ENCODE measurements at regions not wholly inside any gene's neighbourhood (a gene's known extent, or its start where the extent isn't known, plus 50 kb on each side); places are given as distances from the start of the nearest gene placed in this dataset.

- H3K36me3 ChIP-seq, result no peaks in the 10 kb centered on the region
- no peaks in the 10 kb centered on the region for H3K27me3 ChIP-seq
- H3K4me1 ChIP-seq (ENCODE audit: low read depth), result peaks cover 4% of the 10 kb centered on the region
- TF ChIP-seq, protein P1, sequence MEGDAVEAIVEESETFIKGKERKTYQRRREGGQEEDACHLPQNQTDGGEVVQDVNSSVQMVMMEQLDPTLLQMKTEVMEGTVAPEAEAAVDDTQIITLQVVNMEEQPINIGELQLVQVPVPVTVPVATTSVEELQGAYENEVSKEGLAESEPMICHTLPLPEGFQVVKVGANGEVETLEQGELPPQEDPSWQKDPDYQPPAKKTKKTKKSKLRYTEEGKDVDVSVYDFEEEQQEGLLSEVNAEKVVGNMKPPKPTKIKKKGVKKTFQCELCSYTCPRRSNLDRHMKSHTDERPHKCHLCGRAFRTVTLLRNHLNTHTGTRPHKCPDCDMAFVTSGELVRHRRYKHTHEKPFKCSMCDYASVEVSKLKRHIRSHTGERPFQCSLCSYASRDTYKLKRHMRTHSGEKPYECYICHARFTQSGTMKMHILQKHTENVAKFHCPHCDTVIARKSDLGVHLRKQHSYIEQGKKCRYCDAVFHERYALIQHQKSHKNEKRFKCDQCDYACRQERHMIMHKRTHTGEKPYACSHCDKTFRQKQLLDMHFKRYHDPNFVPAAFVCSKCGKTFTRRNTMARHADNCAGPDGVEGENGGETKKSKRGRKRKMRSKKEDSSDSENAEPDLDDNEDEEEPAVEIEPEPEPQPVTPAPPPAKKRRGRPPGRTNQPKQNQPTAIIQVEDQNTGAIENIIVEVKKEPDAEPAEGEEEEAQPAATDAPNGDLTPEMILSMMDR (IDR thresholded peaks at IDR 0.05; ENCODE audit: low read depth, low read length), result no peak
- H3K4me3 ChIP-seq, result no peak overlapping the region
- H3K27ac ChIP-seq, result no peak overlapping the region
- no peaks in the 10 kb centered on the region for H3K9me3 ChIP-seq (ENCODE audit: low read depth)
- DNase-seq (ENCODE audit: low read depth in 1 of 2, low spot score in 1 of 2), result peak in 1 of 2 donors; percentile 20
Measured at GRCh38 chr11:42319921-42320320, 860.5 kb upstream of the LRRC4C start.

DNA sequence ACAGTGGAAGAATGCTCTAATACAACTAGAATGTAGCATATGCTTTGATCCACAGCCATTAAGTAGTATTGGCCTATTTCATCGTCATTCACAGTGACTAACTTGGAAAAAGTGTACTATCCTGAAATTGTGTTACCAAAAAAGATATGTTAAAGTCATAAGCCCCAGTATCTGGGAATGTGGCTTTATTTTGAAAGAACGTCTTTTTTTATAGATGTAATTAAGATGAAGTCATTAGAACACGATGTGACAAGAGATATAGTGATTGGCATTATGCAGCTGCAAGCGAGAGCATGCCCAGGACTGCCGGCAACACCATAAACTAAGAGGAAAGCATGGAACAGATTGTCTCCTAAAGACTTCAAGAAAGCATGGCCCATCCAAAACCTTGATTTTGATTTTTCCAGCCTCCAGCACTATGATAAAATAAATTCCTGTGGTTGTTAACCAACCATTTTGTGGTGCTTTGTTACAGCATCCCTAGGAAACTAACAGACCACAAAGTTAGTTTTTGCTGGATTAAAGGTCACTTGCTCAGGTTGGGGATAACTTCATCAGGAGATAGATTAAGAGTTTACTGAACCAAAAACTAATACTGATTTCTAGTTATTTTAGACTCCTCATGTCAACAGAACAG lies 870.6 kb upstream of the LRRC4C start:
- H3K36me3 ChIP-seq, result no peaks in the 10 kb centered on the region
- no peaks in the 10 kb centered on the region for H3K4me1 ChIP-seq (ENCODE audit: low read depth)
- no peaks in the 10 kb centered on the region for H3K9me3 ChIP-seq (ENCODE audit: low read depth)
- H3K4me3 ChIP-seq, result no peak overlapping the region
- H3K27me3 ChIP-seq, result no peaks in the 10 kb centered on the region
- TF ChIP-seq, protein P1 (IDR thresholded peaks at IDR 0.05; ENCODE audit: low read depth, low read length), result no peak
- H3K27ac ChIP-seq, result no peak overlapping the region
- DNase-seq (ENCODE audit: low read depth in 1 of 2, low spot score in 1 of 2), result peak in 1 of 2 donors; percentile 77

GRCh38 chr11:42337786-42338455 lies 878.5 kb upstream of the LRRC4C start:
- H3K4me3 ChIP-seq, result no peak overlapping the region
- no peaks in the 10 kb centered on the region for H3K27me3 ChIP-seq
- H3K9me3 ChIP-seq (ENCODE audit: low read depth), result no peaks in the 10 kb centered on the region
- H3K4me1 ChIP-seq (ENCODE audit: low read depth), result no peaks in the 10 kb centered on the region
- DNase-seq (ENCODE audit: low read depth in 1 of 2, low spot score in 1 of 2), result no peak
- no peaks in the 10 kb centered on the region for H3K36me3 ChIP-seq
- H3K27ac ChIP-seq, result no peak overlapping the region
- TF ChIP-seq, protein P1 (IDR thresholded peaks at IDR 0.05; ENCODE audit: low read depth, low read length), result no peak

DNA sequence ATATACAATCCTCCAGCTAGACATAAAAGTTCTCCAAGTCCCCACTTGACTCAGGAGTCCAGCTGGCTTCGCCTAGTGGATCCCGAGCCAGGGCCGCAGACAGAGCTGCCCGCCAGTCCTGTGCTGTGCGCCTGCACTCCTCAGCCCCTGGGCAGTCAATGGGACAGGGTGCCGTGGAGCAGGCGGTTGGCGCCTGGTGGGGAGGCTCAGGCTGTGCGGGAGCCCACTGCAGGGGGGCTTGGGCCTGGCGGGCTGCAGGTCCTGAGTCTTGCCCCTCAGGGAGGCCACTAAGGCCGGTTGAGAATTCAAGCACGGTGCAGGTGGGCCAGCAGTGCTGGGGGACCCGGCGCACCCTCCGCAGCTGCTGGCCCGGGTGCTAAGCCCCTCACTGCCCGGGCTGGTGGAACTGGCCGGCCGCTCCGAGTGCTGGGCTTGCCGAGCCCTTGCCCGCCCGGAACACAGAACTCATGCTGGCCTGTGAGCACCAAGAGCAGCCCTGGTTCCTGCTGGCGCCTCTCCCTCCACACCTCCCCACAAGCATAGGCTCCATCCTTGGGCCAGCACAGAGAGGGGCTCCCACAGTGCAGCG lies 884.8 kb upstream of the LRRC4C start:
- no peaks in the 10 kb centered on the region for H3K4me1 ChIP-seq (ENCODE audit: low read depth)
- DNase-seq (ENCODE audit: low read depth in 1 of 2, low spot score in 1 of 2), result no peak
- TF ChIP-seq, protein P1 (IDR thresholded peaks at IDR 0.05; ENCODE audit: low read depth, low read length), result no peak
- H3K4me3 ChIP-seq, result no peak overlapping the region
- no peak overlapping the region for H3K27ac ChIP-seq
- H3K9me3 ChIP-seq (ENCODE audit: low read depth), result no peaks in the 10 kb centered on the region
- H3K27me3 ChIP-seq, result no peaks in the 10 kb centered on the region
- no peaks in the 10 kb centered on the region for H3K36me3 ChIP-seq

DNA sequence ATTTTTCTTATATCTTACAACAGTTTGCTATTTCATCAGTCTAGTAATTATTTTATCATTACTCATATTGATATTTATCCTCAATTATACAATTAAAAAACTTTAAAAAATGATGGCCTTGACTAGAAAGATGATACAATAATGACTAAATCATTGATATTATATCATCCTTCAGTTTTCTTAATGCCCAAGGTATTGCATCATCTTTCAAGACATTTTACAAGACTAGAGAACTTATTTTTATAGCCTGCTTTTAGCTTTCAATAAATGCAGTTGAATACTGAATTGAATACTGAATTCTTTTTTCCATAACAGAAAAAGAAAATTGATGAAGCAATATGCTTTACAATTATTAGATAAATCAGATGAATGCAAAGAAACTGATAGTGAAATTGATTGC lies 886.5 kb upstream of the LRRC4C start:
- TF ChIP-seq, protein P1 (IDR thresholded peaks at IDR 0.05; ENCODE audit: low read depth, low read length), result no peak
- Histone ChIP-seq H3K27ac (no peak overlapping the region), H3K9me3 (ENCODE audit: low read depth) (no peaks in the 10 kb centered on the region), H3K27me3 (no peaks in the 10 kb centered on the region), H3K4me1 (ENCODE audit: low read depth) (no peaks in the 10 kb centered on the region), H3K4me3 (no peak overlapping the region), H3K36me3 (no peaks in the 10 kb centered on the region)
- DNase-seq (ENCODE audit: low read depth in 1 of 2, low spot score in 1 of 2), result no peak

Data from cardiac muscle cell (in vitro differentiated cells and primary cell).